Stimulated activated naive B cell treated with anti-CD40 and anti-IgM and Interleukin-4, amounts not matched to agents 10 μg/mL and 1 μg/mL and 100 μg/mL, for 72 hours (primary cell): ENCODE measurements at regions not wholly inside any gene's neighbourhood (a gene's known extent, or its start where the extent isn't known, plus 50 kb on each side); places are given as distances from the start of the nearest gene placed in this dataset.
A peak's percentile ranks its signal among the peaks of the same experiment; 100 is the strongest.

Experiments used
- ATAC-seq, 2 donors: fragments of 150-1000 bp; cut with Tn5 transposase; replicated peaks; 2 replicates each; pipeline ENCODE4 v1.10.0; 2021; ENCODE audit warnings: moderate library complexity in 1 of 2
- DNase-seq: peaks from one replicate; pipeline ENCODE4 v3.0.0; 2021
- H3K27ac Mint-ChIP-seq: one replicate; pipeline ENCODE4 v1.8.0; 2022; ENCODE audit warnings: mild to moderate bottlenecking, mixed read lengths
- H3K27me3 Mint-ChIP-seq, 2 donors: one replicate each; pipeline ENCODE4 v1.8.0; 2022; ENCODE audit warnings: mixed read lengths in 2 of 2
- H3K36me3 Mint-ChIP-seq, 2 donors: one replicate each; pipeline ENCODE4 v1.8.0; 2022; ENCODE audit warnings: mixed read lengths in 2 of 2, mild to moderate bottlenecking in 1 of 2
- H3K4me1 Mint-ChIP-seq, 2 donors: one replicate each; pipeline ENCODE4 v1.8.0; 2022; ENCODE audit warnings: mixed read lengths in 2 of 2, mild to moderate bottlenecking in 1 of 2
- H3K4me3 Mint-ChIP-seq, 2 donors: one replicate each; pipeline ENCODE4 v1.8.0; 2022; ENCODE audit warnings: mild to moderate bottlenecking in 2 of 2, mixed read lengths in 2 of 2, moderate library complexity in 1 of 2
- H3K9me3 Mint-ChIP-seq, 2 donors: one replicate each; pipeline ENCODE4 v1.8.0; 2022; ENCODE audit warnings: mixed read lengths in 2 of 2, mild to moderate bottlenecking in 1 of 2

DNA sequence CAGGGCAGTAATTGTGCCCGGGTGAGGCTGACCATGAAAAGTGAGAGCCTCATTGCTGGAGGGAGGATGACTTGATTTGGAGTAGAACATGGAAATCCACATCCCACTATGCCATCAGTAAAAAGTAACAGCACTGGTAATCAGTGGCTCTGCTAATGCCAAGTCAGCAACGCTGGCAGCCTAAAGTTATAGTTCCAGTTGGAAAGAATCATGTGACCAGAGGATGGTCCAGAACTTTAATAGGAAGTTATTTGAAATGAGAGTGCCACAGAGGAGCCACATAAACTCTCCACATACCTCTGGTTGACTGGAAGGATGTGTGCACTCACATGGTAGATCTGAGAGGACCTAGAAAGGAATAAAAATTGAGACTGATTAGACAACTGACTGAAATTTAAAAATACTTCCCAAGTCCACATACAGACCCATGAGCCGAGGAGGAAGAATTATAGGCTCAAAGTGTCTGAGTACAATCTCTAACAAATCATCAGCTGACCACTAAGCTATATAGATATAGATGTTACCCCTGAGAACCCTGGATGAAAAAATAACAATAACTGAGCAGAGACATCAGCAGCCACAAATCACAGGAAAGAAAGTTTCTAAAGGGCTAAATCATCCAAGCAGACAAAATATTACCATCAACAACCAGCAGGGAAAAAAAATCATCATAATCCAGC, 346.8 kb downstream of the STK39 start:
- Mint-ChIP-seq H3K27ac (no peak overlapping the region), H3K4me3 (no peak overlapping the region), H3K27me3 (peaks cover 0 to 19% of the 10 kb centered on the region in 2 donors), H3K9me3 (no peaks in the 10 kb centered on the region), H3K36me3 (no peaks in the 10 kb centered on the region), H3K4me1 (no peaks in the 10 kb centered on the region)
- no peak for ATAC-seq
- no peak for DNase-seq

DNA sequence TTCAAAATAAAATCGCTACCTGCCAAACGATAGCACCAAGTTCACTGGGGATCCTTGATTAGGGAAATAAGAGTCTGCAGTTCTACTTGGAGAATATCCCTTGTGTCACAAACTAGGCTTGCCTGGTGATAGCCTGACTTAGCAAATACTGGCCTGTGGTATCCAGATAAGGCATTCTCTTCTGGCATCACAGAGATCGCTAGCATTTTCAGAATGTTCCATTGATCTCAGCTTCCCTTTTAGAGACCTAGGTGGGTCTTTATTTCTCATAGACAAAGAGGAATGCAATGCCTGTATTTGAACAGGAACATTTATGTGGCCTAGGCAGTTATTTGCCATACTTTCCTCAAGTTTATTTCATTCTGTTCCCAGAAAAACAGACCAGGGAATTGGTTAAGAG, 349.1 kb downstream of the STK39 start:
- H3K27ac Mint-ChIP-seq, result no peak overlapping the region
- H3K4me3 Mint-ChIP-seq, result no peak overlapping the region
- no peaks in the 10 kb centered on the region for H3K9me3 Mint-ChIP-seq
- DNase-seq (no peak), ATAC-seq (no peak)
- H3K27me3 Mint-ChIP-seq, result peaks cover 0 to 11% of the 10 kb centered on the region in 2 donors
- no peaks in the 10 kb centered on the region for H3K4me1 Mint-ChIP-seq
- H3K36me3 Mint-ChIP-seq, result no peaks in the 10 kb centered on the region

DNA sequence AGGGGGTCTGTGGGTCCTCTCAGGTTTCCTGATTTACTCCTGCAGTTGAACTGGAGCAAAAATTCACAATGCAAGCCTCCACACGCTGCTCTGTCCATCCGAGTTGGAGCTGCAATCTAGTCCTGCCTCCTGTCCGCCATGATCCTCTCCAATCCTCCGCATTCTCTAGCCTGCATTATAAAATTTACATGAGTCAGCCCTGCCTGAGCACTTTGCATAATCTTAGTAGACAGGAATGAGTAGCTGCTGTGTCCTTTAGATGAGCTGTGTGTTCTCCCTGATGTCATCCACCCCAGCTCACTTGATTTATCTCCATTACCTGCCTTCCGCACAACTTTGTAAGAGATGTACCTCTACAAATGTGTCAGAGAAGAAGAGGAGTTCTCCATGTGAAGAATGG, 355.6 kb downstream of the STK39 start:
- Mint-ChIP-seq H3K27ac (no peak overlapping the region), H3K9me3 (peaks cover 13 to 22% of the 10 kb centered on the region in 2 donors), H3K27me3 (peaks cover 5 to 8% of the 10 kb centered on the region in 2 donors), H3K36me3 (peaks cover 0 to 1% of the 10 kb centered on the region in 2 donors), H3K4me3 (no peak overlapping the region), H3K4me1 (no peaks in the 10 kb centered on the region)
- no peak for DNase-seq
- ATAC-seq, result no peak

DNA sequence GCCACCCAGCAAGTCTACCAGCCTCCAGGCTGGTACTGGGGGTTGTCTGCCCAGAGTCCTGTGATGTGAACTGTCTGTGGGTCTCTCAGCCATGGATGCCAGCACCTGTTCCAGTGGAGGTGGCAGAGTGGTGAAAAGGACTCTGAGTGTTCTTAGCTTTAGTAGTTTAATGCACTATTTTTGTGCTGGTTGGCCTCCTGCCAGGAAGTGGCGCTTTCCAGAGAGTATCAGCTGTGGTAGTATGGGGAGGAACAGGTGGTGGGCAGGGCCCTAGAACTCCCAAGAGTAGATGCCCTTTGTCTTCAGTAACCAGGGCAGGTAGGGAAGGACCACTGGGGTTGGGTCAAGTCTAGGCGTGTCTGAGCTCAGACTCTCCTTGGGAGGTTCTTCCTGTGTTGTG, 356.7 kb downstream of the STK39 start:
- Mint-ChIP-seq H3K4me1 (no peaks in the 10 kb centered on the region), H3K27ac (no peak overlapping the region), H3K9me3 (peaks cover 13 to 22% of the 10 kb centered on the region in 2 donors), H3K27me3 (peaks cover 3 to 5% of the 10 kb centered on the region in 2 donors), H3K36me3 (peaks cover 0 to 1% of the 10 kb centered on the region in 2 donors), H3K4me3 (no peak overlapping the region)
- DNase-seq, result no peak
- no peak for ATAC-seq

DNA sequence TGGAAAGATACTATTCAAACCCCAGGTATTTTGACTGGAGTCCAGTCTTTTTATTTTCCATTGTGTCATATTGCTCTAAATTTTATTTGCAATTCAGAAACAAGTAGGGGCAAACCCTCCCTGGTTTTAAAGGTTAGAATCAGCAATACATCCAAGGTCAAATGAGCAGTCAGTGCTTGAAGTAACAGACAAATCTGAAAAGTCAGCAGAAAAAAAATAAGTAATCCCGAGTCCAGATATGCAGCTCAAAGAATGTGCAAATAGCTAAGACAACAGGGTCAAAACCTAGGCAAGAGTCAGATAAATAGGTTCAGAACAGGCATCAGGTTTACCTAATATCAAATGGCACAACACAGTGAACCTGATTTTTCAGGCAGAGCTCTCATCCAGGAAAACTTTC, 367.0 kb downstream of the STK39 start:
- Mint-ChIP-seq H3K27me3 (peaks cover 0 to 8% of the 10 kb centered on the region in 2 donors), H3K36me3 (no peaks in the 10 kb centered on the region), H3K4me1 (peaks cover 0 to 1% of the 10 kb centered on the region in 2 donors), H3K4me3 (no peak overlapping the region), H3K9me3 (no peaks in the 10 kb centered on the region), H3K27ac (no peak overlapping the region)
- ATAC-seq, result no peak
- DNase-seq, result no peak

DNA sequence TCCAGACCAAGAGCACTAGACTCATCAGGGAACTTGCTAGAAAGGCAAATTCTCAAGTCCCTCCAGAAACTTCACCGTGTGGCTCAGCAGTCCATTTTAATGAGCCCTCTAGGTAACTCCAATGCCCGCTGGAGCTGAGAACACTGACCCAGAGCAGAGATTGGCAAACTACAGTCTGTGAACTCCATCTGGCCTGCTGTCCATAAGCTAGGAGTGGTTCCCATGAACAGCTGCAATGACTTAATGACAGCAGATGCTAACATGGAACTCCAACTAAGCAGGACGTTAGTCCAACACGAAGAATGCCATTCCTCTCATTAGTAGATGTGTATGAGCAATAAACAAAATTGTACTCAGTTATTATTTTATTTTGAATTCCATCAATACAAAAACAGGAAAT, 371.9 kb downstream of the STK39 start:
- Mint-ChIP-seq H3K27ac (no peak overlapping the region), H3K9me3 (peaks cover 0 to 2% of the 10 kb centered on the region in 2 donors), H3K27me3 (no peaks in the 10 kb centered on the region), H3K4me1 (no peaks in the 10 kb centered on the region), H3K36me3 (no peaks in the 10 kb centered on the region), H3K4me3 (no peak overlapping the region)
- ATAC-seq, result no peak
- no peak for DNase-seq

DNA sequence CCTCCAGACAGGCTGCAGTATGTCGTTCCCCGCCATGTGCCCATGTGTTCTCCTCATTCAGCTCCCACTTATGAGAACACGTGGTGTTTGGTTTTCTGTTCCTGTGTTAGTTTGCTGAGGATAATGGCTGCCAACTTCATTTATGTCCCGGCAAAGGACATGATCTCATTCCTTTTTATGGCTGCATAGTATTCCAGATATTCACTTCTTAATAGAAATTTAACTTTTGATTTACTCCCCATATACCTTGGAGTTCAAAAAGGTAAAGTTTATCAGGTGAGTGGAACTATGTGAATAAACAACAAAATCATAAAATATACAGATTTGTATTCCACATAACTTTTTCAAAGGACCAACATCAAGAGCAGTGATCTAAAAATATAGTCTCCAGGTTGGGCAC, 372.6 kb downstream of the STK39 start:
- H3K27me3 Mint-ChIP-seq, result no peaks in the 10 kb centered on the region
- DNase-seq, result no peak
- H3K9me3 Mint-ChIP-seq, result peaks cover 0 to 2% of the 10 kb centered on the region in 2 donors
- H3K4me1 Mint-ChIP-seq, result no peaks in the 10 kb centered on the region
- ATAC-seq, result no peak
- H3K27ac Mint-ChIP-seq, result no peak overlapping the region
- no peaks in the 10 kb centered on the region for H3K36me3 Mint-ChIP-seq
- H3K4me3 Mint-ChIP-seq, result no peak overlapping the region

DNA sequence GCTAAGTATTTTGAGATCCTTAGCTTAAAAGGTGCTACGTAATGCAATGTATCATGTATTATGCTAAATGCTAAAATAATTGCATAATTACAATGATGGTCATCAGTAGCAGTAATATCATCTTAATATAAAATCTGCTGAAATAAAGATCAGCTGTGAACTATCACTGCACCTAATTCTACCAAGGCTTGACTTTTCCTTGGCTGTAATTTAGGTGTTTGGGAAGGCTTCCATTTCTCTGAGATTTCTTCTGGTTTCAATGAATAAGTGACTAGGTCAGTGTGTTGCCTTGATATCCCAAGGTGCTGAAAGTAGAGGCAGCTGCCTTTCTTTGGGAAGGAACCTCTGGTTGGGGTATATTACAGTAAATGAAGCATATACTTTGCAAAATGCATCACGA, 376.1 kb downstream of the STK39 start:
- no peak overlapping the region for H3K27ac Mint-ChIP-seq
- peaks cover 0 to 2% of the 10 kb centered on the region in 2 donors for H3K9me3 Mint-ChIP-seq
- no peaks in the 10 kb centered on the region for H3K4me1 Mint-ChIP-seq
- DNase-seq (no peak), ATAC-seq (no peak)
- no peaks in the 10 kb centered on the region for H3K36me3 Mint-ChIP-seq
- no peak overlapping the region for H3K4me3 Mint-ChIP-seq
- no peaks in the 10 kb centered on the region for H3K27me3 Mint-ChIP-seq

DNA sequence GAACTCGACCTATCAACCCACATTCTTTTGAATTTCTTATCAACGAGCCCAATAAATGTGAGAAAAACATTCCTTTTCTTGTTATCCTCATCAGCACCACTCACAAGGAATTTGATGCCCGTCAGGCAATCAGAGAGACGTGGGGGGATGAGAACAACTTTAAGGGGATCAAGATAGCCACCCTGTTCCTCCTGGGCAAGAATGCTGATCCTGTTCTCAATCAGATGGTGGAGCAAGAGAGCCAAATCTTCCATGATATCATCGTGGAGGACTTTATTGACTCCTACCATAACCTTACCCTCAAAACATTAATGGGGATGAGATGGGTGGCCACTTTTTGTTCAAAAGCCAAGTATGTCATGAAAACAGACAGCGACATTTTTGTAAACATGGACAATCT, 378.2 kb downstream of the STK39 start:
- no peaks in the 10 kb centered on the region for H3K4me1 Mint-ChIP-seq
- no peak overlapping the region for H3K27ac Mint-ChIP-seq
- ATAC-seq (no peak), DNase-seq (no peak)
- no peaks in the 10 kb centered on the region for H3K27me3 Mint-ChIP-seq
- no peak overlapping the region for H3K4me3 Mint-ChIP-seq
- H3K36me3 Mint-ChIP-seq, result no peaks in the 10 kb centered on the region
- no peaks in the 10 kb centered on the region for H3K9me3 Mint-ChIP-seq

DNA sequence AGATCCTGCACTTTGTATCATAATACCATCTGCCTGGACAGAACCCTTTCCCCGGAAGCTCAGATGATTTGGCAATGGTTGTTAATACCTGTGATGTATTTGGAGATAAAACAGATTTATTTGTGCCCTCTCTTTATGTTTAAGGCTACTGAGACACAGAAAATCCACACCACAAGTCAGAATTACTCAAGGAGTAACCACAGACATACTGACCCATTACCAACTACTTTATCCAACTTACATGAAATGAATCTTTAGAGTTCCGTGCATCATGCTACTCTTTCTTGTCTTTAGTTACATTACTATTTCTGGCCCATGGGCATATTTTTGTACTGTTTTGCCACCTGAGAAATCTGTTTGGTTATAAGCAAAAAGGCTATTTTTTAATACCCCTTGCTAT, 384.0 kb downstream of the STK39 start:
- ATAC-seq (no peak), DNase-seq (no peak)
- Mint-ChIP-seq H3K9me3 (no peaks in the 10 kb centered on the region), H3K36me3 (no peaks in the 10 kb centered on the region), H3K27ac (peak overlapping the region; percentile 14), H3K4me1 (peaks cover 0 to 2% of the 10 kb centered on the region in 2 donors), H3K27me3 (no peaks in the 10 kb centered on the region), H3K4me3 (no peak overlapping the region)

DNA sequence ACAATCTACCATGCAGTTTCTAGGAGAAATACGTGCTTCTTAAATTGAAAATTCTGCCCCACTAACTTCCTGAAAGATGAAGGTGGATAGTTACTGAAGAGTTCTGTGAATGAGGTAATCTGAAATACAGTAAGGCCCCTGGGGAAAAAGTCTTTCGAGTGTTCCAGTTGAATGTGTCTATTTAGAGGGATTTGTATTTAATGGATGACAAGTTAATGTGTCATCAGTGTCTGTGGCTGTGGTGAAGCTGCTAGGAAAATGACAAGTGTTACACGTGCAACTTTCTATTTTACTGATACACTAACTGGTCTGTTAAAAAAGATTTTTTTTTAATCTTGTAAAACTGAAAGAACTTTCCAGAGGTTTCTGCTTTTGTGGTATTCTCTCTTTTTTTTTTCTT, 384.6 kb downstream of the STK39 start:
- Mint-ChIP-seq H3K9me3 (no peaks in the 10 kb centered on the region), H3K36me3 (no peaks in the 10 kb centered on the region), H3K27ac (no peak overlapping the region), H3K4me3 (no peak overlapping the region), H3K27me3 (no peaks in the 10 kb centered on the region), H3K4me1 (peaks cover 0 to 2% of the 10 kb centered on the region in 2 donors)
- no peak for DNase-seq
- ATAC-seq, result peak; percentile 68 to 87

DNA sequence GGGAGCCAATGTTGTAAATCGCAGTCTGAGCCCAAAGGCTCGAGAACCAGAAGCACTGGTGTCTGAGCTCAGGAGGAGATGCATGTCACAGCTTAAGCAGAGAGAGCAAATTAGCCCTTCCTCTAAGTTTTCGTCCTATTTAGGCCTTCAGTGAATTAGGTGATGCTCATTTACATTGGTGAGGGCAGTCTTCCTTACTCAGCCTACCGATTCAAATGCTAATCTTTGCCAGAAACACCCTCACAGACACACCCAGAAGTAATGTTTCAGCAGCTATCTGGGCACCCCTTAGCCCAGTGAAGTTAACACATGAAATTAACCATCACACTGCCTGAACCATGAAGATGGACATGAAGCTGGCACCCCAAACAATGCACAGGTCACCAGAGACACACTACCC, 385.1 kb downstream of the STK39 start:
- Mint-ChIP-seq H3K4me3 (no peak overlapping the region), H3K4me1 (peaks cover 0 to 2% of the 10 kb centered on the region in 2 donors), H3K27me3 (no peaks in the 10 kb centered on the region), H3K9me3 (no peaks in the 10 kb centered on the region), H3K27ac (no peak overlapping the region), H3K36me3 (no peaks in the 10 kb centered on the region)
- ATAC-seq (peak in 1 of 2 donors; percentile 21), DNase-seq (no peak)

DNA sequence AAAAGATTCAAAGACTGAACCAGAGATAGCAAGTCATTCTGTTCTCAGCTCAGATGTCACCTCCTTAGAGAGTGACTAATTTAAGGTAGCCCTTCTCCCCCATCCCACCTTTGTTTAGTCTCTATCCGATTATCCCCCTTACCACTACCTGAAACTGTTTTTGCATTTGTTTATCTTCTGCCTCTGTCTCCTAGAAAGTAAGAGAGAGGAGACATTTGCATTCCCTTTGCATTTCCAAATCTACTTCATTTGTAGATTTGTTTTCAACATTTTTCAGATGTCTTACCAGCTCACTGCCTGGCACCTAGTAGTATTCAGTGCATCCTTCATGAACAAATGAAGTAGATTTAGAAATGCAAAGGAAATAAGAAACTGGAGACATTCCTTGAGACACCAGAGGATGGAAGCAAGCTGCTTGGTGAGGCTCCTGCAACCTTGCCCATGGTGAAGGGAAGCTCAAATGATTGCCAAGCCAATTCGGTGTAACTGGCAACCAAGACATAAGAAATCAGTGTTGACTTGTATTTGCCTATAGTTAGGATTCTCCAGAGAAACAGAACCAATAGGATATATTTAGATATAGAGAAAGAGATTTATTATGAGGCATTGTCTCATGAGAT, 385.7 kb downstream of the STK39 start:
- ATAC-seq, result no peak
- H3K27ac Mint-ChIP-seq, result no peak overlapping the region
- peaks cover 0 to 2% of the 10 kb centered on the region in 2 donors for H3K4me1 Mint-ChIP-seq
- H3K36me3 Mint-ChIP-seq, result no peaks in the 10 kb centered on the region
- no peak overlapping the region for H3K4me3 Mint-ChIP-seq
- H3K9me3 Mint-ChIP-seq, result no peaks in the 10 kb centered on the region
- H3K27me3 Mint-ChIP-seq, result no peaks in the 10 kb centered on the region
- DNase-seq, result no peak

DNA sequence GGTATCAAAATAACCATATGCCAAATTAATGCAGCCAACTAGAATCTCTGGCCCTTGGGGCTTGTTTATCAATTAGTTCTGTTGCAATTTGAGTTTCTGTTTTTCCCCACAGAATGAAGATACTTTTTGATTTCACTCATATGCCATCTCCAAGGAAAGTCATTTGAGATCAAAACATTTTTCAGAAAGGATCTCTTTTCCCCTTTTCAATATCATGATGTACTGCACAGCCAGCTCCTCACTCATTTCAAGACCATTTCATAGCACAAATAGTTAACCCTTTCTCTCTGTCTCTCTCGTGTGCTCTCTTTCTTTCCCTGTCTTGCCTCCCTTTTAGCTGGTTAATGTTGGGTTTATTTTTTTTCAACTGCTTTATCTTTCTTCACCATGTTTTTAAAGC, 387.3 kb downstream of the STK39 start:
- ATAC-seq (no peak), DNase-seq (no peak)
- H3K27ac Mint-ChIP-seq, result no peak overlapping the region
- H3K4me1 Mint-ChIP-seq, result peaks cover 0 to 2% of the 10 kb centered on the region in 2 donors
- H3K27me3 Mint-ChIP-seq, result peaks cover 0 to 4% of the 10 kb centered on the region in 2 donors
- no peaks in the 10 kb centered on the region for H3K9me3 Mint-ChIP-seq
- no peak overlapping the region for H3K4me3 Mint-ChIP-seq
- no peaks in the 10 kb centered on the region for H3K36me3 Mint-ChIP-seq

DNA sequence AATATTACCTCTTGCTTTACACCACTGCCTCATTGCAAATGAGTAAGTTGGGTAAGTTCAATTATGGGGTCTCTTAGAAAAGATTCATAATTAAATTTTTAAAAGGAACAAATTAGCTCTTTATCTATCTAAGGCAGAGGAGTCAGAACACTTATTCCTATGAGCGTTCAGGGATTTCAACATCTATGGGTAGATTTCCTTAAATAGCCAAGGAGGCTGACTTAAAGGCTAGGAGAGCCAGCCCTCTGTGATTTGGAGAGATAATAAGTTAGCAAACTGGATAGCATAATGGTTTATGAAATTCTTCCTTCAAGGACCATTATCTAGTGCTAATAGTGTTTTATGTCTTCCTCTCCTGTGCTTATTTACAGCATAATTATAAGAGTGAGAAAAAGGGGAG, 387.7 kb downstream of the STK39 start:
- H3K4me1 Mint-ChIP-seq, result peaks cover 0 to 2% of the 10 kb centered on the region in 2 donors
- H3K36me3 Mint-ChIP-seq, result no peaks in the 10 kb centered on the region

More for the DNA sequence above, 387.7 kb downstream of the STK39 start:
- peaks cover 0 to 4% of the 10 kb centered on the region in 2 donors for H3K27me3 Mint-ChIP-seq
- no peaks in the 10 kb centered on the region for H3K9me3 Mint-ChIP-seq
- H3K4me3 Mint-ChIP-seq, result no peak overlapping the region
- DNase-seq (no peak), ATAC-seq (no peak)
- H3K27ac Mint-ChIP-seq, result no peak overlapping the region
